ENCODE measurements at regions not wholly inside any gene's neighbourhood (a gene's known extent, or its start where the extent isn't known, plus 50 kb on each side); places are given as distances from the start of the nearest gene placed in this dataset.

- H3K27me3 Mint-ChIP-seq (ENCODE audit: low read depth) = no peaks in the 10 kb centered on the region
- TF ChIP-seq CTCF (IDR thresholded peaks at IDR 0.05; ENCODE audit: unreplicated experiment) = no peak
- no peak overlapping the region for H3K27ac Mint-ChIP-seq
- H3K9me3 Mint-ChIP-seq = peaks cover 15% of the 10 kb centered on the region
- H3K4me1 Mint-ChIP-seq = no peaks in the 10 kb centered on the region
- H3K4me3 Mint-ChIP-seq = no peak overlapping the region
- H3K36me3 Mint-ChIP-seq = no peaks in the 10 kb centered on the region
- no peak for DNase-seq (ENCODE audit: low spot score in 2 of 2, unreplicated experiment in 2 of 2)
Observed at GRCh38 chr12:78698747-78699146, 165.8 kb upstream of the SYT1 start.

DNA sequence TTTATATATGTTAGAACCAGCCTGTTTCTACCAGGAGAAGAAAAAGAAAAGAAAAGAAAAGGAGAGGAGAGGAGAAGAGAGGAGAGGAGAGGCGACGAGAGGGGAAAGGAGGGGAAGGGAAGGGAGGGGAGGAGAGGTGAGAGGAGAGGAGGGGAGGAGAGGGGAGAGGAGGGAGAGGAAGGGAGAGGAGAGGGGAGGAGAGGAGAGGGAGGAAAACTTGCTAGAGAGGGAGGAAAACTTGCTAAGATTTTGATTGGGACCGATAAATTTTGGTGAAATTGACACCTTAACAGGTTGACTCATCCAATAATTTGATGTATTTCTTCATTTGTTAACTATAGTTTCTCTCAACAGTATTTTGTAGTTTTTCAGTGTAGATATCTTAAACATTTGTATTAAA, 164.0 kb upstream of the SYT1 start:
- Mint-ChIP-seq H3K27me3 (ENCODE audit: low read depth) (no peaks in the 10 kb centered on the region), H3K4me3 (no peak overlapping the region), H3K36me3 (no peaks in the 10 kb centered on the region), H3K27ac (no peak overlapping the region), H3K9me3 (peaks cover 4% of the 10 kb centered on the region), H3K4me1 (peaks cover 3% of the 10 kb centered on the region)
- no peak for TF ChIP-seq CTCF (IDR thresholded peaks at IDR 0.05; ENCODE audit: unreplicated experiment)
- no peak for DNase-seq (ENCODE audit: low spot score in 2 of 2, unreplicated experiment in 2 of 2)

GRCh38 chr12:78703820-78704525, 160.6 kb upstream of the SYT1 start:
- no peak for DNase-seq (ENCODE audit: low spot score in 2 of 2, unreplicated experiment in 2 of 2)
- Mint-ChIP-seq H3K4me1 (peaks cover 3% of the 10 kb centered on the region), H3K27ac (no peak overlapping the region)

DNA sequence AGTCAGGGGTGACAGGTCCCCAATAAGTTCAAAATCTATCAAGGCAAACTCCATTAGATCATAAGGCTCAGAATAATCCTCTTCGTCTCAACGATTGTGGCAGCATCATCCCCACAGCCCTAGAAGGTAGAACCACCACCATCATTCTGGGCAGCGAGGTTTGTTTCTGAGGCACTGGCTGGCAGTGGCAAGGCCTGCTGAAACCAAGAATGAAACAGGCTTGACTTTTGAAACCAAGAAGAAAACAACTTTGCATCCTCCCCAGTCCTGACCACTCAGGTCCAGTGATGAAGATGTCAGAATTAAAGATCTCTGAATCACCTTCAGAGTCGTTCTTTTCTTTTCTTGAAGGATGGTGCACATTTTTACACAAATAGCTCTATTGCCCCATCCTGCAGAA, 152.6 kb upstream of the SYT1 start:
- Mint-ChIP-seq H3K4me3 (no peak overlapping the region), H3K36me3 (no peaks in the 10 kb centered on the region), H3K27ac (no peak overlapping the region), H3K27me3 (ENCODE audit: low read depth) (no peaks in the 10 kb centered on the region), H3K4me1 (no peaks in the 10 kb centered on the region), H3K9me3 (peaks cover 3% of the 10 kb centered on the region)
- TF ChIP-seq CTCF (IDR thresholded peaks at IDR 0.05; ENCODE audit: unreplicated experiment) = no peak
- no peak for DNase-seq (ENCODE audit: low spot score in 2 of 2, unreplicated experiment in 2 of 2)

More at GRCh38 chr12:78703820-78704525, 160.6 kb upstream of the SYT1 start:
- TF ChIP-seq CTCF (IDR thresholded peaks at IDR 0.05; ENCODE audit: unreplicated experiment) = no peak
- H3K9me3 Mint-ChIP-seq = peaks cover 7% of the 10 kb centered on the region
- no peaks in the 10 kb centered on the region for H3K27me3 Mint-ChIP-seq (ENCODE audit: low read depth)
- no peak overlapping the region for H3K4me3 Mint-ChIP-seq
- H3K36me3 Mint-ChIP-seq = no peaks in the 10 kb centered on the region

- no peak for TF ChIP-seq CTCF (IDR thresholded peaks at IDR 0.05; ENCODE audit: unreplicated experiment)
- H3K27ac Mint-ChIP-seq = no peak overlapping the region
- no peaks in the 10 kb centered on the region for H3K4me1 Mint-ChIP-seq
- H3K27me3 Mint-ChIP-seq (ENCODE audit: low read depth) = no peaks in the 10 kb centered on the region
- H3K9me3 Mint-ChIP-seq = peaks cover 3% of the 10 kb centered on the region
- no peaks in the 10 kb centered on the region for H3K36me3 Mint-ChIP-seq
- no peak overlapping the region for H3K4me3 Mint-ChIP-seq
- DNase-seq (ENCODE audit: low spot score in 2 of 2, unreplicated experiment in 2 of 2) = no peak
Observed at GRCh38 chr12:78712834-78713481, 151.6 kb upstream of the SYT1 start.
